ENCODE measurements at regions not wholly inside any gene's neighbourhood (a gene's known extent, or its start where the extent isn't known, plus 50 kb on each side); places are given as distances from the start of the nearest gene placed in this dataset.

DNA sequence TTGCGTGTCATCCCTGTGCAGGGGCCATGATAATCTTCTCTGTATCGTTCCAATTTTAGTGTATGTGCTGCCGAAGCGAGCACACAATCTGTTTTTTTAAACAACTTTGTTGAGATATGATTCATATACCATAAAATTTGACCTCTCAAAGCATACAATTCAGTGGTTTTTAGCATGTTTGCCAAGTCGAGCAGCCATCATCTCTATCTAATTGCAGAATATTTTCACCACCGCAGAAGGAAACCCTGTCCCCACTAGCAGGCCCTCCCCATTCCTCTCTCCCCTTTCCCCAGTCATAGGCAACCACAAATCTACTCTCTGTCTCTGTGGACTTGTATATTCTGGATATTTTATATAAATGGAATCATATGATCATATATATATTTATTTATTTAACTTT lies 78.7 kb upstream of the TINAGL1 start:
- H3K4me3 ChIP-seq (ENCODE audit: low read depth, poor library complexity, severe bottlenecking) = no peak overlapping the region
- TF ChIP-seq, protein P1, sequence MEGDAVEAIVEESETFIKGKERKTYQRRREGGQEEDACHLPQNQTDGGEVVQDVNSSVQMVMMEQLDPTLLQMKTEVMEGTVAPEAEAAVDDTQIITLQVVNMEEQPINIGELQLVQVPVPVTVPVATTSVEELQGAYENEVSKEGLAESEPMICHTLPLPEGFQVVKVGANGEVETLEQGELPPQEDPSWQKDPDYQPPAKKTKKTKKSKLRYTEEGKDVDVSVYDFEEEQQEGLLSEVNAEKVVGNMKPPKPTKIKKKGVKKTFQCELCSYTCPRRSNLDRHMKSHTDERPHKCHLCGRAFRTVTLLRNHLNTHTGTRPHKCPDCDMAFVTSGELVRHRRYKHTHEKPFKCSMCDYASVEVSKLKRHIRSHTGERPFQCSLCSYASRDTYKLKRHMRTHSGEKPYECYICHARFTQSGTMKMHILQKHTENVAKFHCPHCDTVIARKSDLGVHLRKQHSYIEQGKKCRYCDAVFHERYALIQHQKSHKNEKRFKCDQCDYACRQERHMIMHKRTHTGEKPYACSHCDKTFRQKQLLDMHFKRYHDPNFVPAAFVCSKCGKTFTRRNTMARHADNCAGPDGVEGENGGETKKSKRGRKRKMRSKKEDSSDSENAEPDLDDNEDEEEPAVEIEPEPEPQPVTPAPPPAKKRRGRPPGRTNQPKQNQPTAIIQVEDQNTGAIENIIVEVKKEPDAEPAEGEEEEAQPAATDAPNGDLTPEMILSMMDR (IDR thresholded peaks at IDR 0.05) = no peak
- no peak for TF ChIP-seq POLR2A (IDR thresholded peaks at IDR 0.05)
- intact Hi-C loops (cut with DNase I; ENCODE audit: low total_unique reads) = no loop called here
- 83 to 86% methylated on average over 6 of the region's 6 CpGs for WGBS, 2 donors
- DNase-seq (ENCODE audit: low spot score in 2 of 2) = no peak

DNA sequence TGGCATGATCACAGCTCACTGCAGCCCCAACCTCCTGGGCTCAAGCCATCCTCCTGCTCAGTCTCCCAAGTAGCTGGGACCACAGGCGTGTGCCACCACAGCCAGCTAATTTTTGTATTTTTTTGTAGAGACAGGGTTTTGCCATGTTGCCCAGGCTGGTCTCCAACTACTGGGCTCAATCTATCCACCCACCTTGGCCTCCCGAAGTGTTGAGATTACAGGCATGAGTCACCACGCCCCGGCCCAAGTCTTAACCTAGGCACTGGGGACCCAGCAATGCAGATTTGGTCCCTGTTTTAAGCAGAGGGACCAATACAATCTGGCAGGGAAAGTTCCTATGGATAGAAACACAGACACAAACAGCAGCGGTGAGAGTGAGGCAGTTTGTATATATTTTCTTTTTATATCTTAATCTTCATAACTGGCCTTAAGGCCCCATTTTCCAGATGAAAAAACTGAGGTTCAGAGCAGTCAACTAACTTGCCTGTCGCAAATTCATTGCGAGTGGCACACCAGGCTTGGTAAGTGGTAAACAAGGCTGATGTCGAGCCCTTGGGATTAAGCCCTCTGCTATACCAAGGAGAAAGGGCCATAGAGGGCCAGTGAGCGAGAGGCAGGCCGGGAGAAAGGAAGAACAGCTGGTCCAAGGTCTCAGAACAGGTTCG lies 77.8 kb upstream of the TINAGL1 start:
- WGBS, 2 donors = 85 to 86% methylated on average over 11 of the region's 11 CpGs

DNA sequence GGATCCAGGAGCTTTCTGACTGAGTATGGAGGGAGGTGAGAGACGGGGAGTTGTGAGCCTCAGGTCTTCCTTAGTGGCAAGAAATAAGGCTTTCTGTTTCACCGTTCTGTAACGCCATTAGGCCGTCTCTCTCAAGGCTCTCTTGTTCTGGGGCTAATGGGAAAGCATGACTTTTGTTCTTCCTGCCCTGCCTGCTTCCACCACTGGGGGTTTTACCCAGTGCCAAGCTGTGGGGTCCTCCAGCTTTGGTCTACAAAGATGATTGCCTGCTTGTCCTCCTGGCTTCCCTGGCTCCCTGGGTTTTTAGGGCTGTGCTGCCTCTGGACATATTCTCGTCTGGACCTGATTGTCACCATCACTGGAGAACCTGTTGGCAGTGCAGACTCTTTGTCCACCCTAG lies 74.8 kb upstream of the TINAGL1 start:
- intact Hi-C loops (cut with DNase I; ENCODE audit: low total_unique reads) = no loop called here
- H3K4me3 ChIP-seq (ENCODE audit: low read depth, poor library complexity, severe bottlenecking) = no peak overlapping the region
- DNase-seq (ENCODE audit: low spot score in 2 of 2) = no peak
- WGBS, 2 donors = 84 to 90% methylated on average over 5 of the region's 5 CpGs
- TF ChIP-seq, protein P1 (IDR thresholded peaks at IDR 0.05) = no peak
- TF ChIP-seq POLR2A (IDR thresholded peaks at IDR 0.05) = no peak

More for the DNA sequence above, 77.8 kb upstream of the TINAGL1 start:
- intact Hi-C loops (cut with DNase I; ENCODE audit: low total_unique reads) = no loop called here
- no peak for TF ChIP-seq POLR2A (IDR thresholded peaks at IDR 0.05)
- TF ChIP-seq, protein P1 (IDR thresholded peaks at IDR 0.05) = no peak
- no peak for DNase-seq (ENCODE audit: low spot score in 2 of 2)
- no peak overlapping the region for H3K4me3 ChIP-seq (ENCODE audit: low read depth, poor library complexity, severe bottlenecking)

DNA sequence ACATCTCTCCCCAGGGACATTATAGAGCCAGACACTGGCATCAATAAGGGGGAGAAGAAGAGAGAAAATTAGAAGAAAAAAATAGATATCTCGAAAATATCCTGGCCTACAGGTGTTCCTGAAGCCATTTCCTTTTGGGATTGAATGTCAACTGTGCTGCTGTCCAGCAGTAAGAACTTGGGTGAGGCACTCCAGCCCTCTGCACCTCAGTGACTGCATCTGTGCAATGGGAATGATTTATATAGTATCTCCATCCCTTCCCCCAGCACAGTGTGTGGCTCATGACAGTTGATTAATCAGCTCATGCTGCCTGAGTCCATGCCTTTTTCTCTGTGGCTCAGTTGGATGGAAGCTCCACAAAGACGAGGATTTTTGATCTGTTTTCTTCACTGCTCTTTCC lies 74.1 kb upstream of the TINAGL1 start:
- H3K4me3 ChIP-seq (ENCODE audit: low read depth, poor library complexity, severe bottlenecking) = no peak overlapping the region
- TF ChIP-seq, protein P1 (IDR thresholded peaks at IDR 0.05) = no peak
- no peak for TF ChIP-seq POLR2A (IDR thresholded peaks at IDR 0.05)
- intact Hi-C loops (cut with DNase I; ENCODE audit: low total_unique reads) = no loop called here
- no peak for DNase-seq (ENCODE audit: low spot score in 2 of 2)
- WGBS, 2 donors = 86 to 92% methylated on average over 2 of the region's 2 CpGs

DNA sequence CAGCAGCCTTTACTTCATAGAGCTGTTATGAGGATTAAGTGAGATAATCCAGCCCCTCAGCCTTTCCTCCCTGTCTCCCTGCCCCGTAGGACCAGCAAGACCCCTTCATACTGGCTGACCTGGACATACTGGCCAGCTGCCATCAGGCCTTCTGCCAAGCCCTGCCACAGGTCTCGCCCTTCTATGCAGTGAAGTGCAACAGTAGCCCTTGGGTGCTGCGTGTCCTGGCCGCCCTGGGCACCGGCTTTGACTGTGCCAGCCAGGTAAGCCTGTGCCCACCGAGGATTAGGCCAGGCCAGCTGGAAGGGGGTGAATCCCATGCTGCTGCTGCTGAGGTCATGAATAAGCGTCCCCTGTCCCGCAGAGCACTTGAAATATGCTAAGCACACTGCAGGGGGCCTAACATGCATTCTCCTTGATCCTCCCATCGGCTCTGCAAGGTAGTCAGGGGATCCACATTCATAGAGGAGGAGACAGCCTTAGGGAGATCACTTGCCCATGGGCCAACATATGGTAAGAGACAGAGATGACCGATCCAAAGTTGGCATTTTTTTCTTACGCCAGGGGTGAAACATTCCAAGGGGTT lies 73.3 kb upstream of the TINAGL1 start:
- TF ChIP-seq, protein P1 (IDR thresholded peaks at IDR 0.05) = no peak
- TF ChIP-seq POLR2A (IDR thresholded peaks at IDR 0.05) = no peak
- intact Hi-C loops (cut with DNase I; ENCODE audit: low total_unique reads) = no loop called here
- no peak for DNase-seq (ENCODE audit: low spot score in 2 of 2)
- no peak overlapping the region for H3K4me3 ChIP-seq (ENCODE audit: low read depth, poor library complexity, severe bottlenecking)
- WGBS, 2 donors = 67 to 78% methylated on average over 7 to 11 of the region's 11 CpGs

DNA sequence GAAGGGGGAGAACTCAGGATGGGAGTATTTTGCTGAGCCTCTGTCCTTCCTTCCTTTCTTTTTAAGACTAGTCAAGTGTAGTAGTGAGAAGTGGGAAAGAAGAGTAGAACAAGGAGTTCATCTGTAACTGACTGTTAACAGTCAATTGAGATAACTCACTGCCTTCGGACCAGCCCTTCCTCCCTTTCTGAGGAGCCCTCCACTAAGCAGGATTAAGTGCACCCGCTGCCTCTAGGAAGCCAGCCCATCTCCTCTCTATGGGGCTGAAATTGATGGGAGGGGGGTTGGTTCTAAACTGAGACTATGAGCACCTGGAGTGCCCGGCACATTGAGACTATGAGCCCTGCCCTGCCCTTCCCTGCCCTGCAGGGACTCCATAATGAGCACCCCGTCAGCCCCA lies 72.7 kb upstream of the TINAGL1 start:
- DNase-seq (ENCODE audit: low spot score in 2 of 2) = no peak
- H3K4me3 ChIP-seq (ENCODE audit: low read depth, poor library complexity, severe bottlenecking) = no peak overlapping the region
- TF ChIP-seq, protein P1 (IDR thresholded peaks at IDR 0.05) = no peak
- no peak for TF ChIP-seq POLR2A (IDR thresholded peaks at IDR 0.05)
- WGBS, 2 donors = 49 to 55% methylated on average over 4 of the region's 4 CpGs
- intact Hi-C loops (cut with DNase I; ENCODE audit: low total_unique reads) = no loop called here
